LNCaP clone FGC (cell line): ENCODE measurements at regions not wholly inside any gene's neighbourhood (a gene's known extent, or its start where the extent isn't known, plus 50 kb on each side); places are given as distances from the start of the nearest gene placed in this dataset.

ENCODE experiments used
- DNase-seq: peaks from one replicate; pipeline ENCODE4 v3.0.0-alpha.2; 2011; ENCODE audit warnings: low read depth
- H3K4me3 ChIP-seq: 2 replicates; pipeline ENCODE4 v1.5.1; 2011; ENCODE audit warnings: mild to moderate bottlenecking, low read depth, low read length, control low read depth
- CTCF ChIP-seq: IDR thresholded peaks from 2 replicates; pipeline ENCODE4 v1.5.1; 2012; ENCODE audit warnings: mild to moderate bottlenecking; ENCODE audit not compliant: control insufficient read depth, insufficient read depth; ENCODE audit errors: extremely low read depth

- H3K4me3 ChIP-seq: no peak overlapping the region
- DNase-seq: no peak
- no peak for TF ChIP-seq CTCF
These were observed 394.9 kb upstream of the TNRC6C start for GRCh38 chr17:77563439-77564102.

GRCh38 chr17:77564278-77564920 lies 394.1 kb upstream of the TNRC6C start:
- no peak for TF ChIP-seq CTCF
- DNase-seq: no peak
- H3K4me3 ChIP-seq: no peak overlapping the region

- H3K4me3 ChIP-seq: no peak overlapping the region
- TF ChIP-seq CTCF: no peak
- DNase-seq: no peak
These were observed 393.3 kb upstream of the TNRC6C start for GRCh38 chr17:77565166-77565565.

- TF ChIP-seq CTCF: no peak
- no peak overlapping the region for H3K4me3 ChIP-seq
- no peak for DNase-seq
These were observed 392.4 kb upstream of the TNRC6C start for GRCh38 chr17:77566151-77566550.

GRCh38 chr17:77566566-77567138 lies 391.9 kb upstream of the TNRC6C start:
- DNase-seq: no peak
- H3K4me3 ChIP-seq: no peak overlapping the region
- TF ChIP-seq CTCF: no peak

- H3K4me3 ChIP-seq: no peak overlapping the region
- no peak for DNase-seq
- no peak for TF ChIP-seq CTCF
These were observed 390.0 kb upstream of the TNRC6C start for GRCh38 chr17:77568540-77568939.
